GM12891 (cell line): ENCODE measurements at regions not wholly inside any gene's neighbourhood (a gene's known extent, or its start where the extent isn't known, plus 50 kb on each side); places are given as distances from the start of the nearest gene placed in this dataset.

ENCODE experiments used
- PAX5 ChIP-seq: IDR thresholded peaks from 2 replicates; pipeline ENCODE4 v1.6.1; 2011; ENCODE audit warnings: low read length, moderate library complexity, mild to moderate bottlenecking; ENCODE audit not compliant: insufficient read depth, severe bottlenecking
- POLR2A ChIP-seq: IDR thresholded peaks from 2 replicates; pipeline ENCODE4 v1.6.1; 2011; ENCODE audit warnings: low read depth, low read length, control low read depth
- POLR2AphosphoS5 ChIP-seq: IDR thresholded peaks from 2 replicates; pipeline ENCODE4 v1.6.1; 2011; ENCODE audit warnings: low read depth, low read length, control low read depth
- POU2F2 ChIP-seq: IDR thresholded peaks from 2 replicates; pipeline ENCODE4 v1.6.1; 2011; ENCODE audit warnings: low read depth, mild to moderate bottlenecking, control low read depth, low read length, moderate library complexity
- TAF1 ChIP-seq: IDR thresholded peaks from 2 replicates; pipeline ENCODE4 v1.6.1; 2011; ENCODE audit warnings: low read depth, low read length, control low read depth

DNA sequence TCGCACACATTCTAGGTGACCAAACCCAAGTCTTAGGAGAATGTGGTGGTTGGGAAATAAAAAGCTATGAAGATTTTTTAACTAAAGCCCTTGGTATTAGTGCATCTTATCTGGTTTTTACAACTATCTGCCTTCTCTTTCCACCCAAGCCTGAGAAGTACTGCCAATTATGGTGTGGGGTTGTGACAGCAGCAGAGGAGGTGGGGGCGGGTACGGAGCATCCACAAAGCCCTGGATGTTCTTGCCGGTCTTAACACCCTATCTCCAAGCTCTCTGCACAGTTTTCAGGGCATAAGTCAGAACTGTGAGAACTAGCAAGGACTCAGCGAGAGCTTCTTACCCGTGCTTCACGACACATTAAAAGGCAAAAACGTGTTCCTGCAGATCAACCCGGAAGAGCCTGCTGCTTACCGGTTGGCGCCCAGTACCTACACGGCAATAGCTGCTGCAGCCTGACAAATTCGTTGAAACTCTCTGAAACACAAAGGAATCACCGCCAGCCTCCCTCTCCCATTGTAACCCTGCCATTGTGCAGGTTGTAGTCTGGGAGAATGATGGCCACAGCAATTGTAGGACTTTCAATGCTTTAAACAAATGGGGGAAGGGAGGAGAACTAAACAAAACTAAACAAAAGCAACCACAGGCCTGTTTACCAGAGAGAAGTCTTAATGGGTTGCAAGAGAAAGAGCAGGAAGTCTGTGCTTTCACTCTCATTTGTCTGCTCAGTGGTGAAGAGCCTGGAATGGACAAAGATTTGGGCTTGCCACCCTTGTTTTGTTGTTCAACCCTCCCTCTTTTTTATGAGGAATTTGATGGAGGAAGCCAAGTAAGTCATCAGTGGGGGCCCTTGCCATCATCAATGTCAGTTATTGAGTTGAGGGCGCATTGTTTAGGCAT lies 461.0 kb upstream of the JARID2 start:
- TF ChIP-seq POLR2A = no peak
- no peak for TF ChIP-seq PAX5
- TF ChIP-seq POLR2AphosphoS5 = no peak
- no peak for TF ChIP-seq TAF1
- no peak for TF ChIP-seq POU2F2
